ENCODE measurements at regions not wholly inside any gene's neighbourhood (a gene's known extent, or its start where the extent isn't known, plus 50 kb on each side); places are given as distances from the start of the nearest gene placed in this dataset.

DNA sequence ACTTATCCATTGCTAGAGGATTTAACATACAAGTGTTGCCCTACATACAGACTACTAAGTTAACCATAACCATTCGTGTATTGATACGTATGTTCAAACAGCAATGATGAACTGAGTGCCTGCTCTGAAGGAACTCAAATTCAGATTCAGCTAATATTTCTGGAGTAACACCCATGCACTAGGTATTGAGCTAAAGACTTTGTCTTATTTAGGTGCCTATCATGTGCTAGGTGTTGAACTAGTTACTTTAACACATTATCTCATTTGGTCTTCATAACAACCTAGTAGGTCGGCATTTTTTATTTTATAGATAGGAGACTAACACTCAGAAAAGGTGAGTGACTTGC lies 160.0 kb downstream of the LTN1 start:
- DNase-seq (ENCODE audit: low spot score in 2 of 2, unreplicated experiment in 2 of 2) = no peak
- Mint-ChIP-seq H3K27me3 (ENCODE audit: low read depth) (peaks cover 12% of the 10 kb centered on the region), H3K4me3 (no peak overlapping the region), H3K27ac (no peak overlapping the region), H3K4me1 (peaks cover 10% of the 10 kb centered on the region), H3K9me3 (peaks cover 11% of the 10 kb centered on the region), H3K36me3 (no peaks in the 10 kb centered on the region)
- TF ChIP-seq, protein P1, sequence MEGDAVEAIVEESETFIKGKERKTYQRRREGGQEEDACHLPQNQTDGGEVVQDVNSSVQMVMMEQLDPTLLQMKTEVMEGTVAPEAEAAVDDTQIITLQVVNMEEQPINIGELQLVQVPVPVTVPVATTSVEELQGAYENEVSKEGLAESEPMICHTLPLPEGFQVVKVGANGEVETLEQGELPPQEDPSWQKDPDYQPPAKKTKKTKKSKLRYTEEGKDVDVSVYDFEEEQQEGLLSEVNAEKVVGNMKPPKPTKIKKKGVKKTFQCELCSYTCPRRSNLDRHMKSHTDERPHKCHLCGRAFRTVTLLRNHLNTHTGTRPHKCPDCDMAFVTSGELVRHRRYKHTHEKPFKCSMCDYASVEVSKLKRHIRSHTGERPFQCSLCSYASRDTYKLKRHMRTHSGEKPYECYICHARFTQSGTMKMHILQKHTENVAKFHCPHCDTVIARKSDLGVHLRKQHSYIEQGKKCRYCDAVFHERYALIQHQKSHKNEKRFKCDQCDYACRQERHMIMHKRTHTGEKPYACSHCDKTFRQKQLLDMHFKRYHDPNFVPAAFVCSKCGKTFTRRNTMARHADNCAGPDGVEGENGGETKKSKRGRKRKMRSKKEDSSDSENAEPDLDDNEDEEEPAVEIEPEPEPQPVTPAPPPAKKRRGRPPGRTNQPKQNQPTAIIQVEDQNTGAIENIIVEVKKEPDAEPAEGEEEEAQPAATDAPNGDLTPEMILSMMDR (IDR thresholded peaks at IDR 0.05; ENCODE audit: unreplicated experiment) = no peak

DNA sequence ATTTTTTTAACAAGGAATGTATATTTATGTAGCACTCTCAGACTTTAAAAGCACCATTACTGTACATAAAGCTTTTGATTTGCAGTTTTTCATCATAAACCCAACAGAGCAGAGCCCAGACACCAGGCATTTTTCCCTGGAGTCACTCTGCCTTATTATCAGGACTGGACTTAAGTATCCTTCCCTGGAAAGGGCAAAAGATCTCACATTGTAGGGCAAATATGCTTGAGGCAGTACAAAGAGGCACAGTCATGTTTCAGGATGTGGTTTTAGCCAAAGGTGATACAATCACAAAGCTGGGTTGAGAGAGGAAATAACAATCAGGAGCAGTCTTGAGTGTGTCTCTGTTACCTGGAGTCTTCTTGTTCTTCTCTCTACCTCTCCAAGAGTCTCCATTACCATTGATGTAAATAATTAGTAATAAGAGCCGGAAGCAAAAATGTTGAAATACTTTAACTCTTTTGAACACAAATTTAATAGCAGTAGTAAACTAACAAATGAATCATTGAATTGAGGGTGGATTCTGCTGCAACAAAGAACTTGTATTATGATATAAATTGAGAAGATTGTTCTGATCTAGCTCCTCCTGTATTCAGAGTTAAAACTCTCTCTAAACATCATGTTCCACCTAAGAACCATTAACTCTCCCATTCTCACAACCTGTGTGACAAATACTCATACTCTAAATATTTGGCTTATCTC lies 160.5 kb downstream of the LTN1 start:
- Mint-ChIP-seq H3K27me3 (ENCODE audit: low read depth) (peaks cover 17% of the 10 kb centered on the region), H3K4me1 (peaks cover 10% of the 10 kb centered on the region), H3K27ac (no peak overlapping the region), H3K4me3 (no peak overlapping the region), H3K9me3 (peaks cover 10% of the 10 kb centered on the region), H3K36me3 (no peaks in the 10 kb centered on the region)
- TF ChIP-seq, protein P1 (IDR thresholded peaks at IDR 0.05; ENCODE audit: unreplicated experiment) = no peak
- DNase-seq (ENCODE audit: low spot score in 2 of 2, unreplicated experiment in 2 of 2) = no peak

DNA sequence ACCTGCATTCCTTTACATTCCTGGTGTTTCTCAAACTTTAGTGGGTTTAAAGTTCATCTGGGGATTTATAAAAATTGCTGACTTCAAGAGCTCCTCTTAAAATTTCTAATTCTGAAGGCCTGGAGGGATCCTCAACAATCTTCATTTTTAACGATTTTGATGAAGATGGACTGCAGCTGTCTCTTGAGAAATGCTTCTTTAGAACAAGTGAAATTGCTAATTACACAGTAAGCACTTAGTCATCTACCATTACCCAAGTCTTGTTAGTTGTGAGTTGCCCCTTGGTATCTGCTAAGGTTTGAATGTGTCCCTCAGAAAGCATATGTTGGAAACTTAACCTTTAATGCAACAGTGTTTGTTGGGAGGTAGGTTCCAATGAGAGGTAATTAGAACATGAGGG lies 163.7 kb downstream of the LTN1 start:
- Mint-ChIP-seq H3K9me3 (peaks cover 4% of the 10 kb centered on the region), H3K27ac (no peak overlapping the region), H3K4me3 (no peak overlapping the region), H3K36me3 (no peaks in the 10 kb centered on the region), H3K4me1 (peaks cover 24% of the 10 kb centered on the region), H3K27me3 (ENCODE audit: low read depth) (peaks cover 44% of the 10 kb centered on the region)
- DNase-seq (ENCODE audit: low spot score in 2 of 2, unreplicated experiment in 2 of 2) = no peak
- TF ChIP-seq, protein P1 (IDR thresholded peaks at IDR 0.05; ENCODE audit: unreplicated experiment) = no peak

DNA sequence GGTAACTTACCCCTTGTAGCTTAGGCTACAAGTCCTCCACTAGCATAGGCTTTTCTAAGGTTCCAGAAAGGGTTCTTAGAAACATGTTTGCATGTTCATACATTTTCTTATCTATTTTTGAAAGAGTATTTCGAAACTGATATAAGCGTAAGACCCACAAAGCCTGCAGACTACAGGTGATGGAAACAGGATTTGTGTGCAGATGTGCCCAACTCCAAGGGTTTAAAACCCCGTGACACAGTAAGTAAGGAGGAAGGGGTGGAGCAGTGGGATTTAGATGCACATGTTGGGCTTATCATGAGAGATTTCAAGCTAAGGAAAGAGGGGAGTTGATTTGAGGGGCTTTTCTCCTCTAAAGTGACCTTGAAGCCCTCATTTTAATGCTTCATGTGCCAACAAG lies 164.7 kb downstream of the LTN1 start:
- no peaks in the 10 kb centered on the region for H3K36me3 Mint-ChIP-seq
- H3K27ac Mint-ChIP-seq = no peak overlapping the region
- TF ChIP-seq, protein P1 (IDR thresholded peaks at IDR 0.05; ENCODE audit: unreplicated experiment) = no peak
- peaks cover 4% of the 10 kb centered on the region for H3K9me3 Mint-ChIP-seq
- no peak for DNase-seq (ENCODE audit: low spot score in 2 of 2, unreplicated experiment in 2 of 2)
- H3K4me1 Mint-ChIP-seq = peaks cover 33% of the 10 kb centered on the region
- no peak overlapping the region for H3K4me3 Mint-ChIP-seq
- peaks cover 44% of the 10 kb centered on the region for H3K27me3 Mint-ChIP-seq (ENCODE audit: low read depth)

DNA sequence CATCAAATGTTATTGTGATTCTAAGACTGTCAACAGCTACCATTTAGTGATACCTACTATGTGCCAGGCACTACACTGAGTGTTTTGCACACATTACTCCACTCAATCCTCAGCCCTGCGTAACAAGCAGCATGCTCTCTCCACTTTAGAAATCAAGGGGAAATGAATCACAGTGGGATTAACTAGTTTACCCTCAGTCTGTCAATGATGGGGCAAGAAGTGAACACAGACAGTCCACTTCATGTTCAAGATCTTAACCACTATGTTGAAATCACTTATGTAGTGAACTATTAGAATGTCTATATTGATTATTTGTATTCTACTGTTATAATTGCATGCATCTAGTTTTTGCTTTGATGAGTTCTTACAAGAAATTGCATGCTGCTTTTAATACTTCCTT lies 165.3 kb downstream of the LTN1 start:
- TF ChIP-seq, protein P1 (IDR thresholded peaks at IDR 0.05; ENCODE audit: unreplicated experiment) = no peak
- H3K4me3 Mint-ChIP-seq = no peak overlapping the region
- peaks cover 4% of the 10 kb centered on the region for H3K9me3 Mint-ChIP-seq
- H3K27ac Mint-ChIP-seq = no peak overlapping the region
- no peaks in the 10 kb centered on the region for H3K36me3 Mint-ChIP-seq
- peaks cover 44% of the 10 kb centered on the region for H3K27me3 Mint-ChIP-seq (ENCODE audit: low read depth)
- DNase-seq (ENCODE audit: low spot score in 2 of 2, unreplicated experiment in 2 of 2) = no peak
- H3K4me1 Mint-ChIP-seq = peaks cover 38% of the 10 kb centered on the region

DNA sequence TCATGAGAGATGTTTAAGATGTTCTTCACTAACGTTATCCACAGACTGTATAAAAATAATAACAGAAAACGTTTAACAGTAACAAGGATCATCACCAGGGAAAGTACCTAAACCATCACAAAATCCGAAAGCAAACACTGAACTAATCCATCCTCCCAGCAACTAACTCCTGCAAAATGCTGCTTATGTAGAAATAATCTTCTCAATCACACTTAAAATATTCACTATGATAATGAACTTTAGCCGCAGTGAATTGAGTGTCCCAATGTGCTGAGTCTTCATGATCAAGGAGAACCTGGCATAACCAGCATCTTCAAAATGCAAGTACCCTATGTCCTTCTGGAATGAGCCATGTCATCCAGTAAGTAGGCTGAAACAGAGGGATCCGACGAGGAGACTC lies 166.1 kb downstream of the LTN1 start:
- Mint-ChIP-seq H3K9me3 (peaks cover 4% of the 10 kb centered on the region), H3K27me3 (ENCODE audit: low read depth) (peaks cover 42% of the 10 kb centered on the region), H3K36me3 (no peaks in the 10 kb centered on the region), H3K4me1 (peaks cover 38% of the 10 kb centered on the region), H3K4me3 (no peak overlapping the region), H3K27ac (no peak overlapping the region)
- DNase-seq (ENCODE audit: low spot score in 2 of 2, unreplicated experiment in 2 of 2) = no peak
- TF ChIP-seq, protein P1 (IDR thresholded peaks at IDR 0.05; ENCODE audit: unreplicated experiment) = no peak

All from mesothelial cell of epicardium (in vitro differentiated cells).